Chondrocyte (in vitro differentiated cells): ENCODE measurements at regions not wholly inside any gene's neighbourhood (a gene's known extent, or its start where the extent isn't known, plus 50 kb on each side); places are given as distances from the start of the nearest gene placed in this dataset.

Experiments used
- DNase-seq: peaks from one replicate; pipeline ENCODE4 v3.0.0; 2021; ENCODE audit warnings: mixed read lengths, low spot score
- H3K27ac Mint-ChIP-seq: one replicate; pipeline ENCODE4 v1.8.0; 2021; ENCODE audit warnings: mild to moderate bottlenecking, moderate library complexity, mixed read lengths; ENCODE audit not compliant: unreplicated experiment
- H3K27me3 Mint-ChIP-seq: 2 replicates; pipeline ENCODE4 v1.8.0; 2021; ENCODE audit warnings: low read depth, mixed read lengths
- H3K36me3 Mint-ChIP-seq: 2 replicates; pipeline ENCODE4 v1.8.0; 2021; ENCODE audit warnings: low read depth, mixed read lengths
- H3K4me1 Mint-ChIP-seq: 2 replicates; pipeline ENCODE4 v1.8.0; 2021; ENCODE audit warnings: low read depth, mild to moderate bottlenecking, mixed read lengths
- H3K4me3 Mint-ChIP-seq: one replicate; pipeline ENCODE4 v1.8.0; 2021; ENCODE audit warnings: mild to moderate bottlenecking, moderate library complexity, mixed read lengths; ENCODE audit not compliant: unreplicated experiment
- H3K9me3 Mint-ChIP-seq: 2 replicates; pipeline ENCODE4 v1.8.0; 2021; ENCODE audit warnings: low read depth, mixed read lengths
- CTCF ChIP-seq: fragments of 200-600 bp; sonication (generic); IDR thresholded peaks from 2 replicates; pipeline ENCODE4 v1.5.0; 2021; ENCODE audit warnings: antibody characterized with exemption, mild to moderate bottlenecking, moderate library complexity

- Mint-ChIP-seq H3K4me1 (no peaks in the 10 kb centered on the region), H3K27me3 (no peaks in the 10 kb centered on the region), H3K36me3 (no peaks in the 10 kb centered on the region), H3K4me3 (no peak overlapping the region), H3K9me3 (peaks cover 43% of the 10 kb centered on the region), H3K27ac (no peak overlapping the region)
- TF ChIP-seq CTCF: no peak
- no peak for DNase-seq
Measured at GRCh38 chr12:126389961-126390360, 1324.7 kb downstream of the AACS start.

GRCh38 chr12:126390969-126391566 is 1325.8 kb downstream of the AACS start:
- no peak overlapping the region for H3K27ac Mint-ChIP-seq
- no peak for TF ChIP-seq CTCF
- no peaks in the 10 kb centered on the region for H3K4me1 Mint-ChIP-seq
- peaks cover 45% of the 10 kb centered on the region for H3K9me3 Mint-ChIP-seq
- H3K27me3 Mint-ChIP-seq: no peaks in the 10 kb centered on the region
- no peak for DNase-seq
- no peaks in the 10 kb centered on the region for H3K36me3 Mint-ChIP-seq
- H3K4me3 Mint-ChIP-seq: no peak overlapping the region

- no peak for TF ChIP-seq CTCF
- H3K27ac Mint-ChIP-seq: no peak overlapping the region
- H3K4me1 Mint-ChIP-seq: no peaks in the 10 kb centered on the region
- no peak overlapping the region for H3K4me3 Mint-ChIP-seq
- DNase-seq: no peak
- no peaks in the 10 kb centered on the region for H3K27me3 Mint-ChIP-seq
- H3K9me3 Mint-ChIP-seq: peaks cover 47% of the 10 kb centered on the region
- no peaks in the 10 kb centered on the region for H3K36me3 Mint-ChIP-seq
Measured at GRCh38 chr12:126396536-126396935, 1331.3 kb downstream of the AACS start.

- Mint-ChIP-seq H3K9me3 (peaks cover 47% of the 10 kb centered on the region), H3K4me3 (no peak overlapping the region), H3K27ac (no peak overlapping the region), H3K27me3 (no peaks in the 10 kb centered on the region), H3K36me3 (no peaks in the 10 kb centered on the region), H3K4me1 (no peaks in the 10 kb centered on the region)
- TF ChIP-seq CTCF: no peak
- DNase-seq: no peak
Measured at GRCh38 chr12:126397071-126397581, 1331.9 kb downstream of the AACS start.

GRCh38 chr12:126397660-126398059 is 1332.4 kb downstream of the AACS start:
- peaks cover 47% of the 10 kb centered on the region for H3K9me3 Mint-ChIP-seq

More at GRCh38 chr12:126397660-126398059, 1332.4 kb downstream of the AACS start:
- H3K27ac Mint-ChIP-seq: no peak overlapping the region
- H3K27me3 Mint-ChIP-seq: no peaks in the 10 kb centered on the region
- H3K4me1 Mint-ChIP-seq: no peaks in the 10 kb centered on the region
- no peak overlapping the region for H3K4me3 Mint-ChIP-seq
- no peak for DNase-seq
- no peak for TF ChIP-seq CTCF
- no peaks in the 10 kb centered on the region for H3K36me3 Mint-ChIP-seq
